GM12874 (cell line): ENCODE measurements at regions not wholly inside any gene's neighbourhood (a gene's known extent, or its start where the extent isn't known, plus 50 kb on each side); places are given as distances from the start of the nearest gene placed in this dataset.

Experiments
- TF ChIP-seq, protein P1 (sequence below): IDR thresholded peaks from 2 replicates; pipeline ENCODE4 v1.5.1; 2011; ENCODE audit warnings: low read depth, mild to moderate bottlenecking, control low read depth, low read length, moderate library complexity; ENCODE audit not compliant: insufficient read depth

- TF ChIP-seq, protein P1, sequence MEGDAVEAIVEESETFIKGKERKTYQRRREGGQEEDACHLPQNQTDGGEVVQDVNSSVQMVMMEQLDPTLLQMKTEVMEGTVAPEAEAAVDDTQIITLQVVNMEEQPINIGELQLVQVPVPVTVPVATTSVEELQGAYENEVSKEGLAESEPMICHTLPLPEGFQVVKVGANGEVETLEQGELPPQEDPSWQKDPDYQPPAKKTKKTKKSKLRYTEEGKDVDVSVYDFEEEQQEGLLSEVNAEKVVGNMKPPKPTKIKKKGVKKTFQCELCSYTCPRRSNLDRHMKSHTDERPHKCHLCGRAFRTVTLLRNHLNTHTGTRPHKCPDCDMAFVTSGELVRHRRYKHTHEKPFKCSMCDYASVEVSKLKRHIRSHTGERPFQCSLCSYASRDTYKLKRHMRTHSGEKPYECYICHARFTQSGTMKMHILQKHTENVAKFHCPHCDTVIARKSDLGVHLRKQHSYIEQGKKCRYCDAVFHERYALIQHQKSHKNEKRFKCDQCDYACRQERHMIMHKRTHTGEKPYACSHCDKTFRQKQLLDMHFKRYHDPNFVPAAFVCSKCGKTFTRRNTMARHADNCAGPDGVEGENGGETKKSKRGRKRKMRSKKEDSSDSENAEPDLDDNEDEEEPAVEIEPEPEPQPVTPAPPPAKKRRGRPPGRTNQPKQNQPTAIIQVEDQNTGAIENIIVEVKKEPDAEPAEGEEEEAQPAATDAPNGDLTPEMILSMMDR, result no peak
Measured at GRCh38 chr3:162492446-162493081, 996.0 kb downstream of the OTOL1 start.

DNA sequence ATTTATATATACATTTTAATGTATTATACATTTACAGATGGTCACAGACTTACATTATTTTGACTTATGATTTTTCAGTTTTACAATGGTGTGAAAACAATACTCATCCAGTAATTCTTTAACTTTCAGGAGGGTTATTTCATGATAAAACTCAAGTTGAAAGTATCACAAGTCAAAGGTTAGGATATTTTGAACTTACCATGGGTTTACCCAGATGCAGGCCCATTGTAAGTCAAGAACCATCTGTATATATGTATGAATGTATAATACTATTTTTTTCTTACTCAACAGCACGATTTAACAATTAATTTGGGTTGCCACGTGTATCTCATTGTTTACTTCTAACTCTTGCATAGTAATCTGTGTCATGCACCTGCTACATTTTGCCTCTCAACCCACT, 1002.0 kb downstream of the OTOL1 start:
- TF ChIP-seq, protein P1, result no peak

GRCh38 chr3:162507397-162507796, 1010.8 kb downstream of the OTOL1 start:
- TF ChIP-seq, protein P1, result no peak

DNA sequence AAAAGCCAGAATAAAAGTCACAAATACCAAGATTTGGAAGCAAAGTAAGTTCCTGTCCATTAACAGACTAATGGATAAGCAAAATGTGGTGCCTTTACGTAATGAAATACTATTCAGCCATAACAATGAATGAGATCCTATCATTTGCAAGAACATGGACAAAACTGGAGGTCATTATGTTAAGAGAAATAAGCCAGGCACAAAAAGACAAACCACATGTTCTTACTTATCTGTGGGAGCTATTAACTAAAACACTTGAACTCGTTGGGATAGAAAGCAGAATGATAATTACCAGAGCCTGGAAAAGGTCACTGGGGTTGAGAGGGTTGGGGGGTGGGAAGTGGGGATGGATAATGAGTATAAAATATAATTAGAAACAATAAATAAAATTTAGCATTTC, 1015.9 kb downstream of the OTOL1 start:
- TF ChIP-seq, protein P1, result no peak

DNA sequence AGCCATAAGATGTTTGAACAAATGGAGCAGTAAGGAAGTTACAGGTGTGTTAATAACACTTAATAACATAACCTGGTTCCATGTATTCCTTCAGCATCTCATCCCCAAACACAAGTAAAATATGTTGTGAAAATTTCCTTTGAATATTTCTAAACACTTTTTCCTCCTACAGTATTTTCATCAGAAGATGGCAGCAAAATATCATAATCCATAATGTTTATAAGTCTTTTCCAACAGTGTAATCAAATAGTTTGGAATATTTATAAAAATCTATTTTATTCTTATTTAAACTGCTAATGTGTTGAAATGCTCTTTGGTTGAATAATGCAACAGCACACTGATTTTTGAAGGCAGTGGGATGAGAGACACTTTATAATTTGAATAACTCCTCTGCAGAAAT, 1020.5 kb downstream of the OTOL1 start:
- TF ChIP-seq, protein P1, result no peak

GRCh38 chr3:162521669-162522068, 1025.1 kb downstream of the OTOL1 start:
- TF ChIP-seq, protein P1, result no peak

- TF ChIP-seq, protein P1, result no peak
Measured at GRCh38 chr3:162525066-162525742, 1028.6 kb downstream of the OTOL1 start.
